ENCODE measurements at regions not wholly inside any gene's neighbourhood (a gene's known extent, or its start where the extent isn't known, plus 50 kb on each side); places are given as distances from the start of the nearest gene placed in this dataset.

GRCh38 chr7:22559829-22560489 is 60.0 kb upstream of the STEAP1B start:
- peak; percentile 62 for DNase-seq

GRCh38 chr7:22557167-22557566 is 57.2 kb upstream of the STEAP1B start:
- no peak for DNase-seq

- DNase-seq, result no peak
These were observed 55.5 kb upstream of the STEAP1B start for GRCh38 chr7:22555476-22555875.

GRCh38 chr7:22554184-22554583 is 54.2 kb upstream of the STEAP1B start:
- no peak for DNase-seq

- DNase-seq, result no peak
These were observed 52.0 kb upstream of the STEAP1B start for GRCh38 chr7:22551768-22552513.

- no peak for DNase-seq
These were observed 50.6 kb upstream of the STEAP1B start for GRCh38 chr7:22550514-22551030.

- no peak for DNase-seq
These were observed 49.9 kb upstream of the STEAP1B start for GRCh38 chr7:22549667-22550513.
